Pancreas (tissue), 10 donors: ENCODE measurements at regions not wholly inside any gene's neighbourhood (a gene's known extent, or its start where the extent isn't known, plus 50 kb on each side); places are given as distances from the start of the nearest gene placed in this dataset.

Source experiments
- ATAC-seq, 4 donors: fragments of 200-7000 bp; cut with Tn5 transposase; one replicate each; pipeline versions ENCODE4 v1.8.0 to v1.9.1; 2020; ENCODE audit warnings: mild to moderate bottlenecking in 4 of 4, moderate library complexity in 4 of 4
- DNase-seq, 6 donors: peaks; one replicate each; pipeline ENCODE4 v3.0.0-alpha.2; 2020
- FAIRE-seq: peaks from 2 replicates; lab custom pipeline; 2012; peaks lifted over from hg19 to GRCh38; lab: Jason Lieb, UNC
- H3K27ac ChIP-seq, 4 donors: fragments of 200-600 bp; sonication (generic); 1 replicate in 3 of 4; 2 replicates in 1 of 4; pipeline versions ENCODE4 v1.5.0 to v1.8.0; 2020
- H3K27me3 ChIP-seq, 4 donors: fragments of 200-600 bp; one replicate each; pipeline ENCODE4 v1.8.0; 2021
- H3K36me3 ChIP-seq, 3 donors: fragments of 200-600 bp; sonication (generic) in 1 of 3; one replicate each; pipeline versions ENCODE4 v1.5.0 to v1.8.0; 2020 to 2021
- H3K4me1 ChIP-seq, 3 donors: fragments of 200-600 bp; one replicate each; pipeline ENCODE4 v1.8.0; 2021
- H3K4me3 ChIP-seq, 4 donors: fragments of 200-600 bp; sonication (generic) in 2 of 4; one replicate each; pipeline versions ENCODE4 v1.5.0 to v1.8.0; 2020 to 2021
- H3K9me3 ChIP-seq, 4 donors: fragments of 200-600 bp; one replicate each; pipeline ENCODE4 v1.8.0; 2021
- CTCF ChIP-seq, 4 donors: fragments of 200-600 bp; sonication (generic) in 3 of 4; IDR thresholded peaks; one replicate each; pipeline versions ENCODE4 v1.5.0 to v1.8.0; 2021; ENCODE audit warnings: antibody characterized with exemption in 4 of 4
- WGBS, 2 donors: extraction: QIAGEN DNeasy Blood & Tissue Kit; methylation state at CpG; one replicate each; pipeline ENCODE4 v1.1.7; 2013; 5-methylcytosine and 5-hydroxymethylcytosine counted together
- intact Hi-C, 3 donors: fragments of 100-400 bp; cut with DNase I; formaldehyde crosslinking; loops; one replicate each; pipeline versions ENCODE4 v1.11.1 to v1.14.2; 2022
- donor health status: healthy with polysubstance abuse.
- donor health status: DM: no; HTN: no; CAD: no; lungs with moderate emphysema.
- donor health status: DM: no; HTN: no; CAD: no.
- donor health status: control.
- donor health status: control.
- donor health status: Bipolar disorder and iron deficiency.
- donor health status: DM: yes; HTN: yes; CAD: no.
- donor health status: DM: no; HTN: no; CAD: no.
- donor health status: DM: no; HTN: no; CAD: no.
- donor health status: DM: yes; HTN: yes; CAD: no.

- Histone ChIP-seq H3K4me3 (no peak overlapping the region), H3K9me3 (no peaks in the 10 kb centered on the region), H3K4me1 (peaks cover 12 to 19% (median 14%) of the 10 kb centered on the region in 3 donors), H3K27ac (no peak overlapping the region), H3K27me3 (no peaks in the 10 kb centered on the region), H3K36me3 (no peaks in the 10 kb centered on the region)
- no peak for DNase-seq
- no peak for TF ChIP-seq CTCF (IDR thresholded peaks at IDR 0.05)
- ATAC-seq = no peak
- no peak for FAIRE-seq
- intact Hi-C loops = no loop called here
- 89 to 94% methylated on average over 5 of the region's 5 CpGs for WGBS, 2 donors
These were observed 159.6 kb upstream of the E2F8 start for GRCh38 chr11:19400296-19400695.

GRCh38 chr11:19398772-19399527 is 158.2 kb upstream of the E2F8 start:
- intact Hi-C loops = no loop called here
- Histone ChIP-seq H3K4me1 (peaks cover 12 to 19% (median 14%) of the 10 kb centered on the region in 3 donors), H3K27ac (peak overlapping the region in 3 of 4 donors; percentile 20 to 57 (median 35)), H3K36me3 (no peaks in the 10 kb centered on the region), H3K4me3 (peak overlapping the region in 1 of 4 donors; percentile 1), H3K9me3 (no peaks in the 10 kb centered on the region), H3K27me3 (no peaks in the 10 kb centered on the region)
- ATAC-seq = peak; percentile 81 to 92 (median 84)
- FAIRE-seq = no peak
- no peak for TF ChIP-seq CTCF (IDR thresholded peaks at IDR 0.05)
- WGBS, 2 donors = 8 to 11% methylated on average over 9 of the region's 9 CpGs
- DNase-seq = peak in 4 of 6 donors; percentile 19 to 79 (median 66)

- Histone ChIP-seq H3K4me1 (peaks cover 12 to 19% (median 14%) of the 10 kb centered on the region in 3 donors), H3K27ac (peak overlapping the region in 2 of 4 donors; percentile 35 to 57), H3K27me3 (no peaks in the 10 kb centered on the region), H3K9me3 (no peaks in the 10 kb centered on the region), H3K36me3 (no peaks in the 10 kb centered on the region), H3K4me3 (peak overlapping the region in 1 of 4 donors; percentile 1)
- intact Hi-C loops = no loop called here
- FAIRE-seq = no peak
- TF ChIP-seq CTCF (IDR thresholded peaks at IDR 0.05) = no peak
- peak; percentile 20 to 56 (median 53) for ATAC-seq
- DNase-seq = peak in 1 of 6 donors; percentile 5
- 64 to 70% methylated on average over 5 of the region's 5 CpGs for WGBS, 2 donors
These were observed 157.5 kb upstream of the E2F8 start for GRCh38 chr11:19398273-19398672.

GRCh38 chr11:19395050-19395449 is 154.3 kb upstream of the E2F8 start:
- Histone ChIP-seq H3K36me3 (no peaks in the 10 kb centered on the region), H3K27me3 (no peaks in the 10 kb centered on the region), H3K27ac (no peak overlapping the region), H3K4me3 (no peak overlapping the region), H3K9me3 (no peaks in the 10 kb centered on the region), H3K4me1 (peaks cover 12 to 19% (median 14%) of the 10 kb centered on the region in 3 donors)
- intact Hi-C loops = no loop called here
- DNase-seq (no peak), FAIRE-seq (no peak), ATAC-seq (no peak)
- WGBS, 2 donors = 64 to 67% methylated on average over 3 of the region's 3 CpGs
- no peak for TF ChIP-seq CTCF (IDR thresholded peaks at IDR 0.05)

- intact Hi-C loops = no loop called here
- no peak for TF ChIP-seq CTCF (IDR thresholded peaks at IDR 0.05)
- FAIRE-seq = no peak
These were observed 153.8 kb upstream of the E2F8 start for GRCh38 chr11:19394525-19395016.

More at GRCh38 chr11:19394525-19395016, 153.8 kb upstream of the E2F8 start:
- WGBS, 2 donors = 90 to 93% methylated on average over 5 of the region's 5 CpGs
- H3K4me3 ChIP-seq = no peak overlapping the region
- H3K27ac ChIP-seq = no peak overlapping the region
- no peaks in the 10 kb centered on the region for H3K27me3 ChIP-seq
- H3K36me3 ChIP-seq = no peaks in the 10 kb centered on the region
- H3K4me1 ChIP-seq = peaks cover 10 to 14% (median 13%) of the 10 kb centered on the region in 3 donors
- ATAC-seq = no peak
- H3K9me3 ChIP-seq = no peaks in the 10 kb centered on the region
- DNase-seq = no peak
